ENCODE measurements at regions not wholly inside any gene's neighbourhood (a gene's known extent, or its start where the extent isn't known, plus 50 kb on each side); places are given as distances from the start of the nearest gene placed in this dataset.

- no peak for TF ChIP-seq CTCF (IDR thresholded peaks at IDR 0.05; ENCODE audit: low read depth, low read length)
- no peak for DNase-seq (ENCODE audit: low read depth in 2 of 2)
- H3K4me3 ChIP-seq (replicated peaks in 1 of 2; ENCODE audit: low read depth in 2 of 2, low read length in 2 of 2) = no peak overlapping the region
These were observed 654.3 kb downstream of the ANXA1 start for GRCh38 chr9:73805853-73806458.

DNA sequence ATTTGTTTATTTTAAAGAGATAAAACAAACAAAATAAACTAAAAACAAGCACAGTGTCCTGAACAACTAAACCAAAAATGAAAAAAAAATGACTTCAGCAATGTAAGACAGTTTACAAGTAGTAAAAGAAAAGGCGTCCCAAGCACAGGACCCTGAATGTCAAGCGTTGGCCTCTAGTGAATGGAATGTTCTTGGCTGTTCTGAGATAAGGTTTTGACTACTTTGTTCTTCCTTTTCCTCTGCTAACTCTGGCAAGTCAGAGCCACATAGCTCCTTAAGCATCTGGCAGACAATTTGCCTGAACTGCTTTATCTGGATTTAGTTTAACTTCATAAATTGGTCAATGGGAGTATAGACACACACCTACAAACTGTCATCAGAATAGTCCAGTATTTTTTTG is 655.2 kb downstream of the ANXA1 start:
- no peak for TF ChIP-seq CTCF (IDR thresholded peaks at IDR 0.05; ENCODE audit: low read depth, low read length)
- H3K4me3 ChIP-seq (replicated peaks in 1 of 2; ENCODE audit: low read depth in 2 of 2, low read length in 2 of 2) = no peak overlapping the region
- peak in 1 of 2 donors; percentile 57 for DNase-seq (ENCODE audit: low read depth in 2 of 2)

GRCh38 chr9:73807952-73808351 is 656.3 kb downstream of the ANXA1 start:
- peak; percentile 5 to 7 for DNase-seq (ENCODE audit: low read depth in 2 of 2)
- no peak overlapping the region for H3K4me3 ChIP-seq (replicated peaks in 1 of 2; ENCODE audit: low read depth in 2 of 2, low read length in 2 of 2)
- TF ChIP-seq CTCF (IDR thresholded peaks at IDR 0.05; ENCODE audit: low read depth, low read length) = no peak

- TF ChIP-seq CTCF (IDR thresholded peaks at IDR 0.05; ENCODE audit: low read depth, low read length) = no peak
- peak; percentile 13 to 75 for DNase-seq (ENCODE audit: low read depth in 2 of 2)
- no peak overlapping the region for H3K4me3 ChIP-seq (replicated peaks in 1 of 2; ENCODE audit: low read depth in 2 of 2, low read length in 2 of 2)
These were observed 659.0 kb downstream of the ANXA1 start for GRCh38 chr9:73810585-73811215.

GRCh38 chr9:73813546-73813945 is 661.9 kb downstream of the ANXA1 start:
- H3K4me3 ChIP-seq (replicated peaks in 1 of 2; ENCODE audit: low read depth in 2 of 2, low read length in 2 of 2) = no peak overlapping the region
- no peak for DNase-seq (ENCODE audit: low read depth in 2 of 2)
- TF ChIP-seq CTCF (IDR thresholded peaks at IDR 0.05; ENCODE audit: low read depth, low read length) = no peak

DNA sequence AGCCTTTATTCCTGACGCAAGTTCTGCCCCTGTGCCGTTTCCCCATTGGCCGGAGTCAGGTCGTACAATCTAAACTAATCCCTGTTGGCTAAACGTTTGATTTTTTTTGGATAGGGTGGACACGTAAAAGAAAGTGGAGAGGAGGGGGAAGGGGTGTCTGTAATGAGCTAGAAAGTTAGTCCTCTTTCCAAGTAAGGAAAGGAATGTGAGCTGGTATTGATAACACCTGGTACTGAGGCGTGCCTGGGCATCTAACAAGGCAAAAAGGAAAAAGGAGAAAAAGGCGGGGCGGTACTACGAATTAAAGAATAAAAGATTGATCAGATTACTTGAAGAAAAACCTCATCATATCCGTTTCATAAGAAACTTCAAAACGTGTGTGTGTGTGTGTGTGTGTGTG is 665.2 kb downstream of the ANXA1 start:
- no peak overlapping the region for H3K4me3 ChIP-seq (replicated peaks in 1 of 2; ENCODE audit: low read depth in 2 of 2, low read length in 2 of 2)
- TF ChIP-seq CTCF (IDR thresholded peaks at IDR 0.05; ENCODE audit: low read depth, low read length) = no peak

GRCh38 chr9:73824671-73825070 is 672.5 kb upstream of the RORB start:
- H3K4me3 ChIP-seq (replicated peaks in 1 of 2; ENCODE audit: low read depth in 2 of 2, low read length in 2 of 2) = no peak overlapping the region
- TF ChIP-seq CTCF (IDR thresholded peaks at IDR 0.05; ENCODE audit: low read depth, low read length) = no peak
- no peak for DNase-seq (ENCODE audit: low read depth in 2 of 2)

More for the DNA sequence above, 665.2 kb downstream of the ANXA1 start:
- no peak for DNase-seq (ENCODE audit: low read depth in 2 of 2)
